Ovary (tissue), 7 donors: ENCODE measurements at regions not wholly inside any gene's neighbourhood (a gene's known extent, or its start where the extent isn't known, plus 50 kb on each side); places are given as distances from the start of the nearest gene placed in this dataset.
"Not testable (repeated sequence)": the region's sequence is repeated elsewhere in the genome, so short reads cannot be mapped to it uniquely, and the experiment has no call there.

Source experiments
- DNase-seq, 5 donors: peaks; one replicate each; pipeline ENCODE4 v3.0.0-alpha.2; 2019 to 2020
- H3K27ac ChIP-seq, 2 donors: fragments of 200-600 bp; one replicate each; pipeline versions ENCODE4 v1.5.1 to v1.8.0; 2019 to 2022
- H3K27me3 ChIP-seq: fragments of 200-600 bp; one replicate; pipeline ENCODE4 v1.8.0; 2022
- H3K36me3 ChIP-seq: fragments of 200-600 bp; sonication (generic); one replicate; pipeline ENCODE4 v1.5.1; 2019
- H3K4me1 ChIP-seq: one replicate; pipeline ENCODE4 v1.8.1; 2013; ENCODE audit warnings: mild to moderate bottlenecking, moderate library complexity; ENCODE audit not compliant: insufficient read depth
- H3K4me3 ChIP-seq: fragments of 200-600 bp; sonication (generic); one replicate; pipeline ENCODE4 v1.5.1; 2017
- H3K9me3 ChIP-seq, 2 donors: fragments of 200-600 bp in 1 of 2; sonication (generic) in 1 of 2; one replicate each; pipeline versions ENCODE4 v1.5.1 to v1.8.1; 2013 to 2019; ENCODE audit warnings: mild to moderate bottlenecking in 1 of 2, moderate library complexity in 1 of 2
- EP300 ChIP-seq: sonication (generic); formaldehyde crosslinking; IDR thresholded peaks from one replicate; pipeline ENCODE4 v1.6.1; 2017; ENCODE audit warnings: antibody characterized with exemption
- POLR2A ChIP-seq: fragments of 450-650 bp; IDR thresholded peaks from one replicate; pipeline ENCODE4 v1.6.1; 2017; ENCODE audit warnings: antibody characterized with exemption, mild to moderate bottlenecking, moderate library complexity
- WGBS, 3 donors: extraction: QIAGEN DNeasy Blood & Tissue Kit in 1 of 3; methylation state at CpG; one replicate each; pipeline versions ENCODE4 v1.1.5 to v1.1.7; 2013 to 2017; 5-methylcytosine and 5-hydroxymethylcytosine counted together
- intact Hi-C, 4 donors: fragments of 100-400 bp; cut with DNase I; formaldehyde crosslinking; loops; one replicate each; pipeline versions ENCODE4 v1.11.0 to v1.15.1; 2022 to 2023
- TF ChIP-seq, protein P1 (sequence below), 3 donors: fragments of 450-650 bp in 2 of 3; fragments of 200-600 bp in 1 of 3; IDR thresholded peaks; one replicate each; pipeline versions ENCODE4 v1.5.1 to v1.8.0; 2016 to 2022; ENCODE audit warnings: antibody characterized with exemption in 3 of 3, mild to moderate bottlenecking in 1 of 3
- donor health status: DM: no; HTN: no; CAD: no; lungs with moderate emphysema.
- donor health status: DM: no; HTN: no; CAD: no.
- donor health status: Bipolar disorder and iron deficiency.
- donor health status: DM: no; HTN: no; CAD: no.
- donor health status: DM: yes; HTN: yes; CAD: no.

GRCh38 chr7:26937939-26938623 lies 73.7 kb upstream of the SKAP2 start:
- H3K4me3 ChIP-seq = no peak overlapping the region
- no peak for TF ChIP-seq POLR2A
- TF ChIP-seq EP300 = no peak
- TF ChIP-seq, protein P1, sequence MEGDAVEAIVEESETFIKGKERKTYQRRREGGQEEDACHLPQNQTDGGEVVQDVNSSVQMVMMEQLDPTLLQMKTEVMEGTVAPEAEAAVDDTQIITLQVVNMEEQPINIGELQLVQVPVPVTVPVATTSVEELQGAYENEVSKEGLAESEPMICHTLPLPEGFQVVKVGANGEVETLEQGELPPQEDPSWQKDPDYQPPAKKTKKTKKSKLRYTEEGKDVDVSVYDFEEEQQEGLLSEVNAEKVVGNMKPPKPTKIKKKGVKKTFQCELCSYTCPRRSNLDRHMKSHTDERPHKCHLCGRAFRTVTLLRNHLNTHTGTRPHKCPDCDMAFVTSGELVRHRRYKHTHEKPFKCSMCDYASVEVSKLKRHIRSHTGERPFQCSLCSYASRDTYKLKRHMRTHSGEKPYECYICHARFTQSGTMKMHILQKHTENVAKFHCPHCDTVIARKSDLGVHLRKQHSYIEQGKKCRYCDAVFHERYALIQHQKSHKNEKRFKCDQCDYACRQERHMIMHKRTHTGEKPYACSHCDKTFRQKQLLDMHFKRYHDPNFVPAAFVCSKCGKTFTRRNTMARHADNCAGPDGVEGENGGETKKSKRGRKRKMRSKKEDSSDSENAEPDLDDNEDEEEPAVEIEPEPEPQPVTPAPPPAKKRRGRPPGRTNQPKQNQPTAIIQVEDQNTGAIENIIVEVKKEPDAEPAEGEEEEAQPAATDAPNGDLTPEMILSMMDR (IDR thresholded peaks at IDR 0.05) = no peak
- WGBS, 3 donors = 67 to 78% (median 71%) methylated on average over 1 of the region's 1 CpG
- no peaks in the 10 kb centered on the region for H3K36me3 ChIP-seq
- no peaks in the 10 kb centered on the region for H3K9me3 ChIP-seq
- intact Hi-C loops = no loop called here
- H3K27ac ChIP-seq = no peak overlapping the region
- no peak for DNase-seq
- no peaks in the 10 kb centered on the region for H3K4me1 ChIP-seq
- no peaks in the 10 kb centered on the region for H3K27me3 ChIP-seq

DNA sequence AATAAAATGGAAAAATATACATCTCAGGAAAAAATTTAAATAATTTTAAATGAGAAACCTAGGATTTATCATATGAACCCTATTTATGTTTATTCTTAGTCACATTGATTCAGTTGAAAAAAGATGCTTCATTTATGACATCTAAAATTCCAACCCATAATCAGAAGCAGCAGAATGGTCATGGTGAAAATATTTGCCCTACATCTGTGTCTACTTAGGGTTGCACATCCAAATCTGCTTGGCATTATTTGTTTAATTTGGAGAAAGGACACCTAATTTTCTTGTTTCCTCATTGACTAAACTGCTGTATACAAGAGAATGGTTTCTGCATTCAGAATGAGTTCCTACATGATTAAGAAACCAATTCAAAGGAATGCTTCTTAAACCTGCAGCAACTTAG lies 72.9 kb upstream of the SKAP2 start:
- intact Hi-C loops = no loop called here
- Histone ChIP-seq H3K27ac (no peak overlapping the region), H3K4me3 (no peak overlapping the region), H3K27me3 (no peaks in the 10 kb centered on the region), H3K9me3 (no peaks in the 10 kb centered on the region), H3K4me1 (no peaks in the 10 kb centered on the region), H3K36me3 (no peaks in the 10 kb centered on the region)
- no peak for DNase-seq
- no peak for TF ChIP-seq POLR2A

- H3K4me1 ChIP-seq, H3K4me3 ChIP-seq, DNase-seq, H3K27me3 ChIP-seq, intact Hi-C loops, H3K36me3 ChIP-seq, H3K9me3 ChIP-seq, H3K27ac ChIP-seq: not testable (repeated sequence)
- 85 to 91% (median 88%) methylated on average over 2 to 3 of the region's 3 CpGs for WGBS, 3 donors
These were observed 68.2 kb upstream of the SKAP2 start for GRCh38 chr7:26932616-26933015.

DNA sequence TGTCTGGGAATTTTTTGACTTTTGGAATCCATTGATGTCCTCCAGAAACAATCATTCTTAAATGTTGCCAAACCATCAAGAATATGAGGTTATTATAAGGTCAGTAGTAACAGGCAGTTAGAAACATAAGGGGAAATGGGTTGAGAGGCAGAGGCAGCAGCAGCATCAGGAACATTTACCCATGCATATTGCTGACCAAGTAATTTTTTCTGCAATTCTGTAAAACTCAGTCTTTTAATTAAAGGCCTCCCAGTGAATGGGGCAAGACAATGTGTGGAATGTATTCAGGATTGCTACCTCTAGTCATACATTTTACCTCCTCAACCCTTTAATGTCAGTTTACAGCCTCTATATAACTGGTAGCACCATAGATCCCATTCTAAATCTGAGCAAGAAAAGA lies 66.5 kb upstream of the SKAP2 start:
- Histone ChIP-seq H3K36me3 (no peaks in the 10 kb centered on the region), H3K27me3 (no peaks in the 10 kb centered on the region), H3K4me3 (no peak overlapping the region), H3K9me3 (no peaks in the 10 kb centered on the region), H3K4me1 (no peaks in the 10 kb centered on the region), H3K27ac (no peak overlapping the region)
- DNase-seq = no peak
- no peak for TF ChIP-seq EP300
- no peak for TF ChIP-seq POLR2A
- TF ChIP-seq, protein P1 (IDR thresholded peaks at IDR 0.05) = no peak
- intact Hi-C loops = no loop called here

DNA sequence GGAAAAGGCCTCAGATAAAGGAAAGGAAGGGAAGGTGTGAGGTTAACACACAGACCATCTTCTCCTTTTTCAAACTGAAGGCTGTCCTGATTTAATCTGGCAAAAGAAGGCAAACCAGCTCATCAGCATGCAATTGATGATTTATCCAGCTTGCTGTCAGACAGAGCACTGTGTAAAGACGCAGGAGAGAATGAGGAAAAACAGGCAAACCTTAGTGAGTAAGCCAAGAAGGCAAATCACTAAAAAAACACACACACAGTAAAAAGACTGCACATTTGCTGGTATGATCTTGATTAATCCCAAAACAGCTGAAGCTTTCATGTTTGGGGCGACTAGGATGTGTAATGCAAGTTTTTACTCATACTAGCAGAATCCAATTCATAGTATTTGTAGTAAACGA lies 65.8 kb upstream of the SKAP2 start:
- H3K36me3 ChIP-seq = no peaks in the 10 kb centered on the region
- intact Hi-C loops = no loop called here
- H3K4me1 ChIP-seq = no peaks in the 10 kb centered on the region
- no peak for TF ChIP-seq POLR2A
- TF ChIP-seq, protein P1 (IDR thresholded peaks at IDR 0.05) = no peak
- no peak for TF ChIP-seq EP300
- H3K27ac ChIP-seq = no peak overlapping the region
- H3K4me3 ChIP-seq = no peak overlapping the region
- no peaks in the 10 kb centered on the region for H3K9me3 ChIP-seq
- no peak for DNase-seq
- WGBS, 3 donors = 68 to 81% (median 74%) methylated on average over 3 of the region's 3 CpGs
- H3K27me3 ChIP-seq = no peaks in the 10 kb centered on the region
